ENCODE measurements at regions not wholly inside any gene's neighbourhood (a gene's known extent, or its start where the extent isn't known, plus 50 kb on each side); places are given as distances from the start of the nearest gene placed in this dataset.

DNA sequence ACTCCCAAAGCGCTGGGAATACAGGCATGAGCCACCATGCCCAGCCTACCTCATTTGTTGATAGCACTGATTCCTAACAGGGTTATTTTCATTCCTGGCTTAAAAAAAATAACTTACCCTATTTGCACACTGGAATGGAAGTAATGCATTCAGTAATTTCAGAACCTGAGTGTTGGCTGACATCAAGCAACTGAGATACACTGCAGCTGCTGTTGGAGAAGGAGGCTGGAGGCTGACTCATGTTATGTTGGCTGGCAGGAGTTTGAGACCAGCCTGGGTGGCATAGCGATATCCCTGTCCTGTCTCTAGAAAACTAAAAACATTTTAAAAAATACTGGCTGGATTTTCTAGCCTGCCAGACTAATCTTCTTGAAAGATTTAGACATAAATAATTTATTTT, 385.1 kb upstream of the MEX3C start:
- no peaks in the 10 kb centered on the region for H3K4me1 ChIP-seq (replicated peaks in 1 of 2; ENCODE audit: control insufficient read depth in 2 of 2, insufficient read depth in 2 of 2, low read length in 2 of 2)
- no peaks in the 10 kb centered on the region for H4K20me1 ChIP-seq (replicated peaks; ENCODE audit: control insufficient read depth, insufficient read depth, low read length)
- H3K79me2 ChIP-seq (ENCODE audit: control insufficient read depth, insufficient read depth, low read length), result no peaks in the 10 kb centered on the region
- no peak overlapping the region for H3K27ac ChIP-seq (ENCODE audit: extremely low read depth, low read depth, low read length)
- H3K27me3 ChIP-seq (ENCODE audit: control insufficient read depth in 2 of 2, insufficient read depth in 2 of 2, low read length in 2 of 2), result no peaks in the 10 kb centered on the region
- in situ Hi-C loops (cut with MboI), result no loop called here
- ATAC-seq, result no peak
- no peaks in the 10 kb centered on the region for H3K36me3 ChIP-seq (ENCODE audit: control insufficient read depth, insufficient read depth, low read length)
- DNase-seq (ENCODE audit: extremely low read depth in 1 of 4, low spot score in 3 of 4), result no peak
- 0% methylated on average over 2 of the region's 2 CpGs for WGBS (ENCODE audit: insufficient coverage, low coverage, missing lambda C conversion rate)
- no peak overlapping the region for H2AFZ ChIP-seq (ENCODE audit: low read depth, low read length)
- BruUV-seq (replicated peaks), result no TSS peak
- POLR2A ChIA-PET, result no interaction called here
- CTCF ChIA-PET (ENCODE audit: low intra/inter-chr PET ratio), result no interaction called here
- no peaks in the 10 kb centered on the region for H3K9me3 ChIP-seq (replicated peaks; ENCODE audit: control insufficient read depth, insufficient read depth, low read depth, low read length)
- intact Hi-C loops (cut with micrococcal nuclease), result no loop called here
- no peak overlapping the region for H3K4me2 ChIP-seq (ENCODE audit: insufficient read depth, low read length)
- FAIRE-seq, result no peak
- H3K9me1 ChIP-seq (ENCODE audit: control insufficient read depth, insufficient read depth, low read length), result no peaks in the 10 kb centered on the region
- no peak for TF ChIP-seq AFF4 (CRISPR knock-in tag; IDR thresholded peaks at IDR 0.05)
- no peak for TF ChIP-seq CBX2 (IDR thresholded peaks at IDR 0.05; ENCODE audit: insufficient read depth, low read length, poor library complexity, severe bottlenecking)
- TF ChIP-seq GABPB2 (CRISPR knock-in tag; conservative IDR thresholded peaks at IDR 0.05), result no peak
- TF ChIP-seq, protein P1, sequence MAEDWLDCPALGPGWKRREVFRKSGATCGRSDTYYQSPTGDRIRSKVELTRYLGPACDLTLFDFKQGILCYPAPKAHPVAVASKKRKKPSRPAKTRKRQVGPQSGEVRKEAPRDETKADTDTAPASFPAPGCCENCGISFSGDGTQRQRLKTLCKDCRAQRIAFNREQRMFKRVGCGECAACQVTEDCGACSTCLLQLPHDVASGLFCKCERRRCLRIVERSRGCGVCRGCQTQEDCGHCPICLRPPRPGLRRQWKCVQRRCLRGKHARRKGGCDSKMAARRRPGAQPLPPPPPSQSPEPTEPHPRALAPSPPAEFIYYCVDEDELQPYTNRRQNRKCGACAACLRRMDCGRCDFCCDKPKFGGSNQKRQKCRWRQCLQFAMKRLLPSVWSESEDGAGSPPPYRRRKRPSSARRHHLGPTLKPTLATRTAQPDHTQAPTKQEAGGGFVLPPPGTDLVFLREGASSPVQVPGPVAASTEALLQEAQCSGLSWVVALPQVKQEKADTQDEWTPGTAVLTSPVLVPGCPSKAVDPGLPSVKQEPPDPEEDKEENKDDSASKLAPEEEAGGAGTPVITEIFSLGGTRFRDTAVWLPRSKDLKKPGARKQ (CRISPR knock-in tag; IDR thresholded peaks at IDR 0.05), result no peak
- H3K4me3 ChIP-seq, result no peak overlapping the region
- no peak overlapping the region for H3K9ac ChIP-seq (ENCODE audit: insufficient read depth in 1 of 2, low read depth in 2 of 2, low read length in 2 of 2)

Data from K562 (cell line).